NT2/D1 (cell line): ENCODE measurements at regions not wholly inside any gene's neighbourhood (a gene's known extent, or its start where the extent isn't known, plus 50 kb on each side); places are given as distances from the start of the nearest gene placed in this dataset.

ENCODE experiments used
- DNase-seq: peaks from one replicate; pipeline ENCODE4 v3.0.0-alpha.2; 2011; ENCODE audit warnings: low read depth, low spot score
- H3K27me3 ChIP-seq: 2 replicates; pipeline ENCODE4 v1.6.0; 2011; ENCODE audit warnings: mild to moderate bottlenecking; ENCODE audit not compliant: insufficient read length, insufficient read depth
- H3K36me3 ChIP-seq: 2 replicates; pipeline ENCODE4 v1.6.1; 2011; ENCODE audit warnings: mild to moderate bottlenecking, low read length, mixed read lengths; ENCODE audit not compliant: insufficient read depth, insufficient read length
- H3K4me1 ChIP-seq: 2 replicates; pipeline ENCODE4 v1.5.1; 2011; ENCODE audit not compliant: insufficient read depth, insufficient read length
- H3K4me3 ChIP-seq: 2 replicates; pipeline ENCODE4 v1.5.1; 2011; ENCODE audit warnings: low read depth; ENCODE audit not compliant: insufficient read length
- H3K9ac ChIP-seq: 2 replicates; pipeline ENCODE4 v1.6.0; 2011; ENCODE audit warnings: low read depth; ENCODE audit not compliant: insufficient read length
- H3K9me3 ChIP-seq: 2 replicates; pipeline ENCODE4 v1.5.1; 2011; ENCODE audit warnings: mild to moderate bottlenecking, low read length; ENCODE audit not compliant: insufficient read depth
- SUZ12 ChIP-seq: IDR thresholded peaks from 2 replicates; pipeline ENCODE4 v1.6.1; 2011; ENCODE audit not compliant: insufficient read length, insufficient read depth; ENCODE audit errors: extremely low read depth
- YY1 ChIP-seq: IDR thresholded peaks from 2 replicates; pipeline ENCODE4 v1.6.1; 2011; ENCODE audit not compliant: insufficient read length, insufficient read depth
- ZNF274 ChIP-seq: IDR thresholded peaks from 2 replicates; pipeline ENCODE4 v1.6.1; 2011; ENCODE audit warnings: mild to moderate bottlenecking, low read depth, low read length

DNA sequence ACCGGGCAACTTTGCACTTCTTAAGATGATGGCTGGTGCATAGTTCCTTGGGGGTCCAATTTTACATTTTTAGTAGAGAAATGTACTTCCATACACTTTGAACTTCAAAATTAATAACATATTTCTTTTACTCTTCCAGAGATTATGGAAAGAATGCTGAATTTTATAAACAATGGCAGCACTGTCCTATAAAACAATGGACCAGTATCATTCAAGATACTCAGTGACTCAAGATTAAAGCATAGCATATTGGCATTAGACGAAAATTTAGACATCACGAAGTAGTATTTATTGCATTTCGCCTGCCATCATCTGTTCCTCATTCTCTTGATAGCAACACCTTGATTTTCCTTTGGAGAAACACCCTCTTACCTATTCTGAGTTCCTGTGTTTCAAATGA lies 118.3 kb upstream of the ATF7IP start:
- H3K4me3 ChIP-seq = no peak overlapping the region
- H3K4me1 ChIP-seq = no peaks in the 10 kb centered on the region
- TF ChIP-seq SUZ12 (no peak), ZNF274 (no peak), YY1 (no peak)
- DNase-seq = no peak
- peaks cover 22% of the 10 kb centered on the region for H3K9me3 ChIP-seq
- H3K27me3 ChIP-seq = no peaks in the 10 kb centered on the region
- H3K36me3 ChIP-seq = no peaks in the 10 kb centered on the region
- no peak overlapping the region for H3K9ac ChIP-seq

DNA sequence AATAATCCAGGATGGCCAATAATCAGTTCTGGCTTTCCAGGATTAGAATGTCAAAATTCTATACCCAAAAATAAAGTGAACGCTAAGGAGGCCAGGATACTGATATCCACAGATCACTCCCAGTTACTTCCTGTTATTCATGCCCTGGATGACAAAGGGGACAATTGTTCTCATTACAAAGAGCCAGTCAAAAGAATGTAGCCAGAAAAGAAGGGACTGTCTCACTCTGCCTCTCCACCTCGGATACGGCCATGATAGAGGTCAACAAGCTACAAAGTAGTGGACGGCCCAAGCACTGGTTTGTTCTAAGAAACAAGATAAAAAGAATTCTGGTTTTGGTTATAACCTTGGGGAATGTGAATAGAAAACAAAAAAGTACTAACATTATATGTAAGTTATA lies 116.1 kb upstream of the ATF7IP start:
- peaks cover 1% of the 10 kb centered on the region; the same call in 1 of the 2 replicates for H3K9me3 ChIP-seq
- no peaks in the 10 kb centered on the region for H3K4me1 ChIP-seq
- no peak overlapping the region for H3K4me3 ChIP-seq
- no peak overlapping the region for H3K9ac ChIP-seq
- H3K27me3 ChIP-seq = no peaks in the 10 kb centered on the region
- no peaks in the 10 kb centered on the region for H3K36me3 ChIP-seq
- peak; percentile 68 for DNase-seq
- TF ChIP-seq ZNF274 (no peak), SUZ12 (no peak), YY1 (no peak)

DNA sequence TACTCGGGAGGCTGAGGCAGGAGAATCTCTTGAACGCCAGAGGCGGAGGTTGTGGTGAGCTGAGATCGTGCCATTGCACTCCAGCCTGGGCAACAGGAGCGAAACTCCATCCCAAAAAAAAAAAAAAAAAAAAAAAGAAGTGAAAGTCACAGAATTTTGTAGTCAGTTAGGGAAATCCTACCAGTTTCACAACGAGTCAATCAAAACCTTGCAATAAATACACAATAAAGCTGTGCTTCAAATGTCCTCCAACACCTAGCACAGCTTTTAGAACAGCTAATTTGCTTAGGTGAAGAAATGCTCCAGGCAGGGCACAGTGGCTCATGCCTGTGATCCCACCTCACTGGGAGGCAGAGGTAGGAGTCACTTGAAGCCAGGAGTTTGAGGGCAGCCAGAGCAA lies 112.8 kb upstream of the ATF7IP start:
- TF ChIP-seq SUZ12 (no peak), ZNF274 (no peak), YY1 (no peak)
- no peaks in the 10 kb centered on the region for H3K4me1 ChIP-seq
- peaks cover 17% of the 10 kb centered on the region for H3K9me3 ChIP-seq
- H3K4me3 ChIP-seq = no peak overlapping the region
- no peak overlapping the region for H3K9ac ChIP-seq
- no peaks in the 10 kb centered on the region for H3K36me3 ChIP-seq
- no peaks in the 10 kb centered on the region for H3K27me3 ChIP-seq
- no peak for DNase-seq

GRCh38 chr12:14253496-14253895 lies 112.0 kb upstream of the ATF7IP start:
- Histone ChIP-seq H3K27me3 (no peaks in the 10 kb centered on the region), H3K9me3 (peaks cover 25% of the 10 kb centered on the region), H3K36me3 (no peaks in the 10 kb centered on the region), H3K4me1 (peaks cover 6% of the 10 kb centered on the region), H3K4me3 (no peak overlapping the region), H3K9ac (no peak overlapping the region)
- DNase-seq = no peak
- no peak for TF ChIP-seq YY1
- no peak for TF ChIP-seq SUZ12
- TF ChIP-seq ZNF274 = no peak

GRCh38 chr12:14254781-14255180 lies 110.7 kb upstream of the ATF7IP start:
- Histone ChIP-seq H3K4me1 (peaks cover 6% of the 10 kb centered on the region), H3K4me3 (no peak overlapping the region), H3K9ac (no peak overlapping the region), H3K9me3 (peaks cover 38% of the 10 kb centered on the region), H3K27me3 (no peaks in the 10 kb centered on the region), H3K36me3 (no peaks in the 10 kb centered on the region)
- DNase-seq = no peak
- TF ChIP-seq YY1 (no peak), ZNF274 (no peak), SUZ12 (no peak)

DNA sequence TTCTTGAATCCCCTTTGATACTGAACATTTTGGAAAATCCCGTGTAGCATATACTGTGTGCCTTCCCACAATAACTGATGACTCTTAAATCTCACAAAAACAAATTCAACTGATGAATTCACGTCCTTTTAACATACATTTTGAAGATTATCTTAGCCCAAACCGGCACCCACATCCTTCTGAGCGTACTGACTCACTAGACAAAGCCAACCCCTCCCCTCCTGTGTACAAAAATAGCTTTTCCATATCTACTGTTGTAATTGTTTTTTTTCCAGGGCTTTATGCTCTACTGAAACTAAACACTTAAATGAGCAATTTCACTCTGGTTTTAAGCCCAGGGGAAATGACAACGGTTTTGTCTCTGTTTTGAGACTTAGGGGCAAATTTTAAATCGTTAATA lies 109.4 kb upstream of the ATF7IP start:
- H3K9ac ChIP-seq = no peak overlapping the region
- no peak for DNase-seq
- H3K4me3 ChIP-seq = no peak overlapping the region

DNA sequence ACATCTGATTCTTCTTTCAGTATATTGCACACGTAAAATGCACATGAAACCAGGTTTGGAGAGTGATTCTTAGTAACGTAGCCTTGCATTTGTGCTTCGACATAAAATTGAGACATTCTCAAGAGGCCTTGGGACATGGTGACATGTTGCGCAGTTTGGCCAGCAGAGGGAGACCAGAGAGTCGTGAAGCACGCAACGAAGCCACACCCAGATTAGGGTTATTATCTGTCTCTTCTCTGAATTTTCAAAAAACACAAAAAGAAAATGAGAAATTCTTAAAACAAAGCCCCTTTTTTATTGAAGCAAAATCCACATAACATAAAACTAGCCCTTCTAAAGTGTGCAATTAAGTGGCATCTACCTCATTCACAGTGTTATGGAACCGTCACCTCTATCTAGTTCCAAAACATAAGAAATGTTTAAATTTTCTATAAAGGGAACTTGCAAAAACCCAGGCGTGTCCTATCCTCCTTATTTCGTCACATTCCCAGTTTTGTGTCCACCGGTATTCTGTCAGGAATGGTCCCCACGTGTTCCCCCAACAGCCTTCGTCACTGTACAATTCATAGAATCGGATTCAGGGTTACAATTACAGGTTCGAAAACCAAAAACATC lies 108.8 kb upstream of the ATF7IP start:
- peaks cover 11% of the 10 kb centered on the region for H3K4me1 ChIP-seq
- TF ChIP-seq ZNF274 (no peak), SUZ12 (no peak), YY1 (no peak)
- no peaks in the 10 kb centered on the region for H3K27me3 ChIP-seq
- H3K9ac ChIP-seq = no peak overlapping the region
- peaks cover 39% of the 10 kb centered on the region for H3K9me3 ChIP-seq
- H3K4me3 ChIP-seq = no peak overlapping the region
- no peaks in the 10 kb centered on the region for H3K36me3 ChIP-seq
- peak; percentile 97 for DNase-seq

More for the DNA sequence above, 109.4 kb upstream of the ATF7IP start:
- H3K9me3 ChIP-seq = peaks cover 39% of the 10 kb centered on the region
- no peaks in the 10 kb centered on the region for H3K36me3 ChIP-seq
- TF ChIP-seq ZNF274 = no peak
- no peak for TF ChIP-seq SUZ12
- TF ChIP-seq YY1 = no peak
- H3K4me1 ChIP-seq = peaks cover 10% of the 10 kb centered on the region
- no peaks in the 10 kb centered on the region for H3K27me3 ChIP-seq

- Histone ChIP-seq H3K4me1 (peaks cover 11% of the 10 kb centered on the region), H3K9me3 (peaks cover 39% of the 10 kb centered on the region), H3K4me3 (no peak overlapping the region), H3K36me3 (no peaks in the 10 kb centered on the region), H3K9ac (no peak overlapping the region), H3K27me3 (no peaks in the 10 kb centered on the region)
- TF ChIP-seq ZNF274 (no peak), SUZ12 (no peak), YY1 (no peak)
- DNase-seq = no peak
These were observed 108.2 kb upstream of the ATF7IP start for GRCh38 chr12:14257303-14257733.
